Psoas muscle (tissue), 7 donors: ENCODE measurements at regions not wholly inside any gene's neighbourhood (a gene's known extent, or its start where the extent isn't known, plus 50 kb on each side); places are given as distances from the start of the nearest gene placed in this dataset.

Experiments used
- ATAC-seq, 4 donors: fragments of 200-7000 bp; cut with Tn5 transposase; one replicate each; pipeline ENCODE4 v1.9.1; 2020; ENCODE audit warnings: moderate library complexity in 3 of 4, mild to moderate bottlenecking in 2 of 4
- DNase-seq, 2 donors: peaks; one replicate each; pipeline ENCODE4 v3.0.0-alpha.2; 2020
- H3K27ac ChIP-seq: fragments of 200-600 bp; one replicate; pipeline ENCODE4 v1.8.0; 2022
- H3K27me3 ChIP-seq, 3 donors: fragments of 200-600 bp in 1 of 3; one replicate each; pipeline versions ENCODE4 v1.6.1 to v1.8.0; 2013 to 2022; ENCODE audit warnings: low read length in 2 of 3, mild to moderate bottlenecking in 2 of 3, moderate library complexity in 1 of 3; ENCODE audit not compliant: insufficient read depth in 3 of 3
- H3K36me3 ChIP-seq, 2 donors: fragments of 200-600 bp in 1 of 2; one replicate each; pipeline versions ENCODE4 v1.6.1 to v1.8.0; 2013 to 2022; ENCODE audit warnings: low read depth in 1 of 2, mild to moderate bottlenecking in 1 of 2, moderate library complexity in 1 of 2; ENCODE audit not compliant: insufficient read depth in 1 of 2
- H3K4me1 ChIP-seq: fragments of 200-600 bp; one replicate; pipeline ENCODE4 v1.8.0; 2022
- H3K4me3 ChIP-seq: fragments of 200-600 bp; one replicate; pipeline ENCODE4 v1.8.0; 2022; ENCODE audit warnings: mild to moderate bottlenecking
- H3K9me3 ChIP-seq: fragments of 200-600 bp; one replicate; pipeline ENCODE4 v1.8.0; 2022
- CTCF ChIP-seq: fragments of 200-600 bp; IDR thresholded peaks from one replicate; pipeline ENCODE4 v1.8.0; 2022; ENCODE audit warnings: antibody characterized with exemption
- whole genome bisulfite sequencing, 3 donors: extraction: QIAGEN DNeasy Blood & Tissue Kit; methylation state at CpG; one replicate each; pipeline versions ENCODE4 v1.1.6 to v1.1.7; 2013; 5-methylcytosine and 5-hydroxymethylcytosine counted together
- intact Hi-C, 2 donors: fragments of 100-400 bp; cut with DNase I; formaldehyde crosslinking; loops; one replicate each; pipeline versions ENCODE4 v1.11.0 to v1.14.2; 2022
- donor health status: healthy with polysubstance abuse.
- donor health status: DM: no; HTN: no; CAD: no; lungs with moderate emphysema.
- donor health status: Bipolar disorder and iron deficiency.
- donor health status: healthy.
- donor health status: DM: yes; HTN: yes; CAD: no.
- donor health status: DM: no; HTN: no; CAD: no.
- donor health status: DM: yes; HTN: yes; CAD: no.

DNA sequence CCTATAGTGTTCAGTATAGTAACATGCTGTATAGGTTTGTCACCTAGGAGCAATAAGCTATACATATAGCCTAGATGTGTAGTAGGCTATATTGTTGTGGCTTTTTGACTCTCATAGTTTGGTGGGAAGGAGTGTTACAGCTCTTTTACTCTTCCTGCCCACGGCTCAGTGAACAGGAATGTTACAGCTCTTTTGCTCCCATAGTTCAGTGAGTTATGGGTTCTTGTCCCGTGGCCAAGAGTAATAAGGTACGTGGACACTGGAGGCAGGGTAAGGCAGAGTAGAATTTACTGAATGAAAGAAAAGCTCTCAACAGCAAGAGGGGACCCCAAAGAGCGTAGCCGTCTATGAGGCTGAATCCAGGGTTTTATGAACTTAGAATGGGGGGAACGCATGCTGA, 734.3 kb downstream of the ADGRL2 start:
- Histone ChIP-seq H3K27me3 (no peaks in the 10 kb centered on the region), H3K27ac (no peak overlapping the region), H3K36me3 (no peaks in the 10 kb centered on the region), H3K9me3 (no peaks in the 10 kb centered on the region), H3K4me3 (no peak overlapping the region), H3K4me1 (no peaks in the 10 kb centered on the region)
- ATAC-seq: no peak
- no peak for TF ChIP-seq CTCF
- DNase-seq: no peak
- intact Hi-C loops: no loop called here
- 85 to 91% (median 90%) methylated on average over 6 of the region's 6 CpGs for WGBS, 3 donors

DNA sequence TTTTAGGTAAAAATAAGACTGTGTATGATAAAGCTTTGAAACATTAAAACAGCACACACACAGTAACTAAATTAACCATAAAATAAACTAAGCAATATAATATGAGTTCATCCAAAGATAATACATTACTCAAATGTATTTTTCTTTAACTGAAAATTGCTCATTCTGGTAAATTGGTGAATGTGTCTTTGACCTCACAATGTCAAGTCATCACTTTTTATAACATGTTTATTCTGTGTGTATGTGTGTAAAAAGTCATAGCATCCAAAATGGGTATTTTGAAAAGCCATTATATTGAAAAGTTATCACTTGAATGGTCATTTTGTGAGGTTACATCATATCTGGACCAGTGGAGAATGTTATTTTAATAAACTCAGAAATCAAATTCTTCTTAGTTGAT, 724.6 kb downstream of the ADGRL2 start:
- Histone ChIP-seq H3K4me3 (no peak overlapping the region), H3K4me1 (no peaks in the 10 kb centered on the region), H3K27me3 (no peaks in the 10 kb centered on the region), H3K9me3 (peaks cover 5% of the 10 kb centered on the region), H3K36me3 (no peaks in the 10 kb centered on the region), H3K27ac (no peak overlapping the region)
- DNase-seq: no peak
- no peak for ATAC-seq
- intact Hi-C loops: no loop called here
- TF ChIP-seq CTCF: no peak

- no peak overlapping the region for H3K27ac ChIP-seq
- 69 to 78% (median 72%) methylated on average over 1 of the region's 1 CpG for WGBS, 3 donors
Measured at GRCh38 chr1:82520611-82521010, 719.9 kb downstream of the ADGRL2 start.

DNA sequence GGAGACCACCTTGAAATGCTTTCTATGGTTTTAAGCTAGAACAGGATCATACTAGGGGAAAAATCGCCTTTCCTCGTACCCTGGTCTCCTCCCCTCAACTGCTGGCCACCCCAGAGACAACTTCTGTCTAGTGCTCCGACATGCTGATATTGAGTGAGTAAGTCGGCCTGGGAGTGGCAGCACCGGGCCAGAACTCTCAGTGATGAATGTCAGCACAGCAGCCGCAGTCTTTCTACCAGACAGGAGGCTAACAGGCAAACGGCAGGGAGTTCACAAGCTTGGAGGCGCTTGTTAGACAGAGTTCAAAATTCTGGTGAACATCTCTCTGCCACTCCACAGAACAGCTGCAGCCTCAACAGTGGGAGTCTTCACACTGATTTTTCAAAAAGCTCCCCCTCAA, 716.9 kb downstream of the ADGRL2 start:
- intact Hi-C loops: no loop called here
- WGBS, 3 donors: 24 to 33% (median 27%) methylated on average over 8 of the region's 8 CpGs
- Histone ChIP-seq H3K27me3 (no peaks in the 10 kb centered on the region), H3K27ac (no peak overlapping the region), H3K4me1 (no peaks in the 10 kb centered on the region), H3K36me3 (no peaks in the 10 kb centered on the region), H3K4me3 (no peak overlapping the region), H3K9me3 (no peaks in the 10 kb centered on the region)
- ATAC-seq (no peak), DNase-seq (peak in 1 of 2 donors; percentile 14)
- no peak for TF ChIP-seq CTCF

More at GRCh38 chr1:82520611-82521010, 719.9 kb downstream of the ADGRL2 start:
- DNase-seq (no peak), ATAC-seq (no peak)
- no peak for TF ChIP-seq CTCF
- H3K4me3 ChIP-seq: no peak overlapping the region
- intact Hi-C loops: no loop called here
- no peaks in the 10 kb centered on the region for H3K4me1 ChIP-seq
- H3K36me3 ChIP-seq: no peaks in the 10 kb centered on the region
- H3K9me3 ChIP-seq: no peaks in the 10 kb centered on the region
- no peaks in the 10 kb centered on the region for H3K27me3 ChIP-seq

- Histone ChIP-seq H3K27ac (no peak overlapping the region), H3K36me3 (no peaks in the 10 kb centered on the region), H3K9me3 (no peaks in the 10 kb centered on the region), H3K27me3 (no peaks in the 10 kb centered on the region), H3K4me3 (no peak overlapping the region), H3K4me1 (no peaks in the 10 kb centered on the region)
- ATAC-seq (no peak), DNase-seq (no peak)
- TF ChIP-seq CTCF: no peak
- intact Hi-C loops: no loop called here
Measured at GRCh38 chr1:82515650-82516049, 714.9 kb downstream of the ADGRL2 start.
